NCI-H345 (cell line): ENCODE measurements at regions not wholly inside any gene's neighbourhood (a gene's known extent, or its start where the extent isn't known, plus 50 kb on each side); places are given as distances from the start of the nearest gene placed in this dataset.

Experiments
- DNase-seq: peaks from one replicate; lab custom pipeline; 2025; lab: John Stamatoyannopoulos, UW

DNA sequence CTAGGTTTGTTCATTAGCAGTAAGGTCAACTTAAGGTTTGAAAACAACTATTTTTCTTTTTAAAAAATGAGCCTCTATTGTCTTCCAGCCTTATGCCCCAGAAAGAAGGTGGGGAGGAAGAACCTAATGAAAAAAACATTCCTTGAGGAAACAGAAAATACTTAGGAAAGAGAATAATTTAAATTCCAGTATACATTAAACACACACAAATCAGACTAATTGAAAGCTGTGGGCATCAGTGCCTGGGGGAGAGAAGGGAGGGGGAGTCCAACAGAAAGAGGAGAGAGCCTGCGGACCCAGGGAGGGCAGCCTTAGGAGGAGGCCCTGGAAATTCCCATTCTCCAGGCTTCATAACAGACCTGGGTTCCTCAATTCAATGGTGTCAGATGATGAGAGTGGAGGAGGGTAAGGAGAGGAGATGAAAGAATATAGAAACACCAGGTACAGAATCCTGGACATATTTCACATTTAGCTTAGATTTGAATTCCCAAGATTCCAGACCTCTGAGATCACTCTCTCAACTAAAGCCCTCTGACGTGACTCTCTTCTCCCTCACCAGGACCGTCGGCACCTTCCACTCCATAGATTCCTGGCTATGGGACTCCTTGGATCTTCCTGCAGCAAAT, 320.5 kb upstream of the UMPS start:
- no peak for DNase-seq

DNA sequence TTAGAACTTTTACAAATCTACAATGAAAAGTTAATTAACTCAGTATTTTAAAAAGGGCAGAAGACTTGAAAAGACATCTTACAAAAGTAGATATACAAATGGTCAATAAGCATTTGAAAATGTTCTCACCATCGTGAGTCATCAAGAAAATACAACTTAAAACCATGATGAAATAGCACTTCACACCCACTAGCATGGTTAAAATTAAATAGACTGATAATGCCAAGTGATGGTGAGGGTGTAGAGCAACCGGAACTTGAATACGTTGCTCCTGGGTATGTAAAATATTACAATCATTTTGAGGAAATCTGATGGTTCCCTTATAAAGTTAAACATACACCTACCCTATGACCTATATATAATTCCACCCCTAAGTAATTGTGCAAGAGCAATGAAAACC, 319.8 kb upstream of the UMPS start:
- no peak for DNase-seq

DNA sequence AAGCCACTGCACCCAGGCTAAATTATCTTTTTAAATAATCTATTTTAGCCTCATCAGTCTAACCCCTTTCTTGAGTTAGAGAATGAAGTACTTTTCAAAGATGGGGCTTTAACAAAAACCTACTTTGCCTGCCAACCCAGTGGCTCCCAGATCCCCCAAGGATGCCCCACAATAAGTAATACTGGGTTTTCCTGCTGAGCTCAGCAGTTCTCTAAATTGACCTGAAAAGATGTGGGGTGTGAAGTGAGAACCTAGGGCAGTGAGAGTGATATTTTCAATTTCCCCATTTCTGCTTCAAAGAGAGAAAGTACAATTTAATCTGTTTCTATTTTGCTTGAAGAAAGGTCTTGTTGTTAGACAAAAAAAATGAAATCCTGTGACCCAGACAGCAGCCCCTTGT, 318.5 kb upstream of the UMPS start:
- DNase-seq = no peak

DNA sequence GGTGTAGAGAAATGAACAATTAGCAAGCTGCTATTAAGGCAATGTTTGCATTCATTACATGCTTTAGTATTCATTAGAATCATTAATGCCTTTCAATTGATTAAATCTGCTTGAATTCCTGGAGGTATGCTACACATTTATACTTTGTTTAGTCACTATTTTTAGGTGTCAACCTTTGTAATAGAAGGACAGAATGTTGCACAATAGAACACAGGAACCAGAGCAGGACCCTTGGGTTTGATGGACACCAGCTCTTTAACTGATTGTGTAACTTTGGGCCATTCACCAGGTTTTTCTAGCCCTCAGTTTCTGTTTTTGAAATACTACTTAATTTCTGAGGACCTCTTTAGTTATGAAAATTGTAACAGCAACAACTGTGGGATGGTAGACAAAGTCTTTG, 317.6 kb upstream of the UMPS start:
- no peak for DNase-seq

DNA sequence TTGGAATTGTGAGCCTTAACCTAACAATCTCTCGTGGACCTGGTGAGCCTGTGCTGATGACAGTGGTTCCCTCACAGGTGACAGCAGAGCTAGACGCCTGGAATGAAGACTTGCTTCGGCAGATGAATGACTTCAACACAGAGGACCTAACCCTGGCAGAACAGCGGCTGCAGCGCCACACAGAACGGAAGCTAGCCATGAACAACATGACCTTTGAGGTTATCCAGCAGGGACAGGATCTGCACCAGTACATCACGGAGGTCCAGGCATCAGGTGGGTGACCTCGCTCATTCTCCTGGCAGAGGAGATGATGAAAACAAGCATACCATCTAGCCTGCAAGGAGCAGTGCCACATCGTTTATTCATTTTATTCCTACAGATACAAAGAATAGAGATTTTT, 316.9 kb upstream of the UMPS start:
- DNase-seq = no peak

DNA sequence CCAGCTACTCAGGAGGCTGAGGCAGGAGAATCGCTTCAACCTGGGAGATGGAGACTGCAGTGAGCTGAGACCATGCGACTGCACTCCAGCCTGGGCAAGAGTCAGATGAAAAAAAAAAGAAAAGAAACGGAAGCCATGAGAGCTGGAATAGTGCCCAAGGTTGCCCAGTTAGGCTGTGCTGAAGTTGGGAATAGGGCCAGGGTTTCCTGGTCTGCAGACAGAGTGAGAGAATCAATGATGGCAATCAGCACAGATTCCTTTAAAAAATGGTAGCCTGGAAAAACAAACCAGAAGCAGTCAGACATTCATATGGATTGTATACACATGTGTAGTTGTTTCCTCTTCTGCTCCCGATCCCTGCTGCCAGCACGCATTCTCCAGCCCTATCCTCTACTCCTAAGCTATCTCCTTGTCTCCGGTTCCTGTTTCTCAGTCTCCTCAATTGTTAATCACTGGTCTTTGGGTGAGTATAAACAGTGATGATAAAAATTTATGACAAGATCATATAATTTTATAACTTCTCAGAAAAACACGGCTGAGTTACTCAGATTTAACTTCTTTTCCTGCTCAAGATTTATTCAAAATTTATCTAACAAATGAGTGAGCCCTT, 316.2 kb upstream of the UMPS start:
- no peak for DNase-seq

DNA sequence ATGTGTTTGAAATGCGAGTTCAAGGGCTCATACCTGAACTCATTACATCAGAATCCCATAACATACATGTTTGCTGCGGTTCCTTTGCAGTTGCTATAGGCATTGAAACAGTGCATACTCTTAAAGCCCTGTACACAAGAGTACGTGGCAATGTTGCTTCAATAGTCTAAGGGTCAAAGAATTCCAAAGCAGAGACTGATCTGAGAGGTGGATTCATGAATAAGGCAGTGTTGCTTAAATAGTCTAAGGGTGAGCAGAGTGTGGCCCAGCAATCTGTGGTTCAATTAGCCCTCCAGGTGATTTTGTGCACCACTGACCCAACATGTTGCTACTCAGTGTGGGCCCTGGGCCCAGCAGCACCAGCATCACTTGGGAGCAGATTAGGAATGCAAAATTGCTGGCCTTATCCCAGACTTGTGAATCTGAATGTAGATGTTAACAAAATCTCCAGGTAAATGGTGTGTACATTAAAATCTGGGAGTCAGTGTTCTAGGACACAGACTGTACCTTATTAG, 314.7 kb upstream of the UMPS start:
- no peak for DNase-seq

DNA sequence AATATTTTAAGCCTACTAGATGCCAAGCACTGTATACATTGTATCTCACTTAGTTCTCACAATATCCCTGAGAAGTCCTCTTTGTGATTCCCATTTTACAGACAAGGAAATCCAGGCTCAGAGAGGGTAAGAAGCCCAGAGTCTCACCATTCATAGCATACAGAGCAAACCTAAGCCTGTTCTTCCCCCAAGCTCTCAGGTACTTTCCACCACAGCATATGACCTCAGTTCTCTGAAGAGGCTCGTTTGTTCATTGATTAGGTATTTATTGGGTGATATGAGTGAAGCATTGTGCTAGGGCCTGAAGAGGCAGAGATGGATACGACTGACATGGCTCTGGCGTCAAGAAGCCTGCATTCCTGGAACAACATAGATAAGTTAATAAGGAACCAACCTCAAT, 310.9 kb upstream of the UMPS start:
- DNase-seq = no peak

DNA sequence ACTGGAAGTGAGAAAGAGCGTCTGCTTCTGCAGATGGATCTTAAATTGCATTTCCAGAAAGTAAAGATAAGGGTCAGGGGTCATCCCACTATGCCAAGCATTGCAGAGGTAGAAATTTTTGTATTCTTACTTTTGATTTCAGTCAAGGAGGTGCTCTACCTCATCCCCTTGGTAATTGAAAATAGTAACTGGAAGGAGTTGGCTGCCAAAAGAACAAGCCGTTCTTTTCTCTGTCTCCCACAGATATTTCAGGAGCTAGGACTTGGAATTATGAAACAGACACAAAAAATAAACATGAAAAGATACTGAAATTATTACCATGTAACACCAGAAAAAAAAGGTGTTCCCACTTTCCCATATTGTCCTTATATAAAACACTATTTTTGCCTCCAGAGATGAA, 309.9 kb upstream of the UMPS start:
- DNase-seq = no peak

DNA sequence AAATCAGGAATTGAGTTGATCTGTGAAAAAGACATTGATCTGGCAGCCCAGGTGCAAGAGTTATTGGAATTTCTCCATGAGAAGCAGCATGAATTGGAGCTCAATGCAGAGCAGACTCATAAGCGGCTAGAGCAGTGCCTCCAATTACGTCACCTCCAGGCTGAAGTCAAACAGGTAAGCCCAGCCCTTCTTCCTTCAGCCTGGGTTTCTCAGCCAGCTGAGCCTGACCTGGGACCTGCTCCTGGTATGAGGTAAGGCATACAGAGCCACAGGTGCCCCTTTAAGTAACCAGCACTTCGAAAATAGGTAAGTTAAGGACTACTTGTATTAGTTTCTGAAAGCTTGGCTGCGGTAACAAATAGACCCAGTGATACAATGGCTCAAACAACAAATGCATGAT, 307.4 kb upstream of the UMPS start:
- DNase-seq = no peak

DNA sequence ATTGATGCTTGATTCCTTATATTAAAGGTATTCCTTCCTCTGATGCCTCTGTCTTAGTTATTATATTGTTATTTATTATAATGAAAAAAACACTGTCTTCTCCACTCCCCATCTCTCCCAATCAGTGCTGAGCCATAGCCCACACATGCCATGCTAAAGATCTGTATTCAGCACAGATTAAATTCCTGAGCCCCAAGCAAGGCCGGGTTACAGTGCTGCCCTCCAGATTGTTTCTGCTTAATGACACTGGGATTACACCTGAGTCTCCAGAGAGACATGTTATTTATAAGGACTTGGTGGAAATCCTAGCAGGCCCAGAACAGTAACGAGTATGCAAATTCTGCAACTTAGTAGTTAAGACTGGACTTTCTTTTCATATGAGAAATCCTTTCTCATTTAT, 305.9 kb upstream of the UMPS start:
- no peak for DNase-seq

DNA sequence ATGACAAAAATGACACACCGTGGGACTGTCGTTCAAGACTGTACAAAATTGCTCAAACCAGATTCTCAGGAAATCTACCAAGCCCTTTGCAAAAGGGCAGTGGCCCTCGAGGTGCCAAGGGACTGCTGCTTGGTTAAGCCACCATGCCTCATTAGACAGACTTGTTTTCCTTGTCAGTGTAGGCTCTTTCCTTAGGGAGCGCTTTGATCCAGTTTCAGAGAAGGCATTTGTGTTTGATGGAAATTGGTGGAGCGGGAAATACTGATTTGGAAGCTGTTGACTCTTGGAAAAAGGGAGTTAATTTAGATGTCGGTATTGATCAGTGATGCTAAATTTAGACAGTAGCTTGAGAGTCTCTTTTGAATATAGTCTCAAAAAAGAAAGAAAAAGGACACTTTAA, 304.3 kb upstream of the UMPS start:
- DNase-seq = no peak

DNA sequence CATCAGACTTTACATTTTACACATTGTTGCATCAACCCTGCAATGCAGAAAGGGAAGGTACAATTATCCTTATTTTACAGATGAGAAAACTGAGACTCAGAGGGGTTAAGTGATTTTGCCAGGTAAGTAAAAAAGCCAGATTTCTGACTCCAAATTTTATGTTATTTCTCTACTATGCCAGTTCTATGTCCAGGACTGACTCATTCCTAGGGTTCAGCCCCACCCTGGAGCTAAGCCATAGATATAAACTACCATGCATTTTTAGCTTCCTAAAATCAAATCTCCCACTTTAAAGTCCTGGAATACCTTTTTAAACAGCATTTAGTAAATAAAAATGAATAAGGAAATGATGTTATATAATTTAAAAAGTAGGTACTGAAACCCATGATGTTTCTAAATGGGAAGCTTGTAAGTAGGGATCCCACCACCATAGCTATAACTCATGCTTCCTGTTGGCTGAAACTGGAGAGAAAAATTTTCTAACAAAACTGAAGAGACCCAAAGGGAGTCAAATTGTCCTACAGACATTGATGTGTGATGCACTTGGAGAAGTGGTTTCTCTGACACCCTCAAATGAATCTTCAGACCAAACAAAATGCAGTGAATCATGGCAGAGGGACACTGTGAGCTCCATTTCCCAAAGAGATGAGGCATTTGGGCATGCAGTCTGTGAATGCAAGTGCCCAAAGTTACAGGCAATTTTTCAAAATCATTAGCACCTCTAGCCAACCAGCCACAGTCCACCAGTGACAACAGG, 301.7 kb upstream of the UMPS start:
- DNase-seq = no peak

DNA sequence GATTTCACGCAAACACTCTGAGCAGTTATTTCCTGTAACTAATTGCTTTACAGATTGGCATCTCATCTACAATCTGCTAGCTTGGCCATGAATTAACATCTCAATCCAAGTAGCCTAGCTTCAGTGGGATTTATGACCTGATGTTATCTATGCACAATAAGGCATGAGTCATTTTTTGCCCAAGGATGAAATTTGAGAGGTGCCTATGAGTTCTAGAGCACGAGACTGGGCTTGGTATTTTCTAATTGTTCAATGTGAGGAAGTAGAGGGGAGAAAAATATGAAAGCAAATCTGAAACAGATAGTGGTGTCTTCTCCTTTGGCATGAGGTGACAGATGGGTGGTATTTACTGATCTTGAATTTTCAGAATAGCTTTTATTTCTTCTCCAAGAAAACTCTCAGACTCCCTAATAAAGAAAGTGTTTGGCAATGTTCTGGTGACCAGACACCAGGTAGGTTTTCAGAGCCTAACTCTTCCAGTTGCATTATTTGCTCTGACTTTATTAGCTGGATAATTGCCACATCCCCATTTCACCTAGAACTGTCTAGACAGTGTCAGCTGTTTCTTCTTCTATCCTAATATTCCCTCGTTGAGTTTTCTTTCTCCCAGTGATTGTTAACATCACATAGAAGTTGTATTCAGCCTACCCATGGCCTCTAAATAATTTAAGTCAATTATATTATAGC, 301.0 kb upstream of the UMPS start:
- no peak for DNase-seq

DNA sequence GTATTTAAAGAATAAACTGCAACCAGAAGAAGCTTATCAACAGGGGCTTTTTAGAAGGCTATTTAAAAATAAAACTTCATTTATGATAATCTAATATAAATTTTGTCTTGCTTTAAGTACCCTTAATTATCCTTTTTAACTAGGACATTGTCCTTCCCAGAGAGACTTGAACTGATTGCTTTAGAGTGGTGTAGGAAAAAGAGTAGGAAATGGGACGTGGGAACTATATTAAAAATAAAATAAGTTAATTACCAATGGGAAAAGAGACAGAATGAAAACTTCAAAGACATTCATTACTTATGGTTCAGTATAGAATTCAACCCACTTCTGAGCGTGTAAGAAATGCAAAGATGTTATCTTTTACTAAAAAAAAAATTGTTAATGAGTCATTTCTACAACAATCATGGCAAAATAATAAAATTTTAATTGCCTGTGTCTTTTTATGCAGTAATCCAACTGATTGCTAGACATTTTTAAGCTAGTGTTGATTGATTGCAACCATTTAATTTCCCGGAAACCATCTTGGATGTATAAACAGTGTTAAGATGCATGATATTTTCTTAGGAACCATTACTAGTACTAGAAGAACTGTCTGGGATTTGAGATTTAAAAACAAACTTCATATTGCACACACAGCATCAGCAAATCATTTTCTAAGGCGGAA, 298.8 kb upstream of the UMPS start:
- no peak for DNase-seq

DNA sequence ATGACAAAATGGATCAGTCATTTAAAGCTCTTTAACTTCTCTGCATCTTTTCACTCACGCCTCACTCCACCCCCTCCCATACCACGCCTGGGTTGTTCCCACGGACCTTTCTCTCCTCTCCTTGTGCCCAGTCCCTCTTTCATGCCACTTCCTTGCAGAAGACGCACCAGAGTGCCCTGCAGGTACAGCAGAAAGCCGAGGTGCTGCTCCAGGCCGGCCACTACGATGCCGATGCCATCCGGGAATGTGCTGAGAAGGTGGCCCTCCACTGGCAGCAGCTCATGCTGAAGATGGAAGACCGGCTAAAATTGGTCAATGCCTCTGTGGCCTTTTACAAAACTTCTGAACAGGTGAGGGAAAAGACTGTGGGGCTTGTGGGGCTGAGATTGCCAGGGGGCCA, 296.1 kb upstream of the UMPS start:
- DNase-seq = no peak

DNA sequence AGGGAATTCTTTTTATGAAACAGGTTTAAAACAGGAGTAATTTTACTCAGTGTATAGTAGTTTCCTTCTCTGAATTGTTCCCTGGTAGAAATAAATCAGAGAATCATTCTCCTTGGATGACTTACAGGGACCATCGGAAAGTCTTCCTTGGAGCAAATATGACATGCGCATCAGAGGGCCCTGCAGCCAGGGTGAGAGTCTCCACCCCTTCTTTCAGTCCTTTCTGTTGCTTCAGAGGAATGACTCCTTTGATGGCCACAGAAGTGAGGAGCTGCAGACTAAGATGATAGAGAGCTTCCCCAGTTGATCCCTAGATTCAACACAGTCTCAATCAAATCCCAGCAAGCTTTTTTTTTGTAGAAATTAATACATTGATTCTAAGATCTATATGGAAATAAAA, 294.8 kb upstream of the UMPS start:
- DNase-seq = no peak

DNA sequence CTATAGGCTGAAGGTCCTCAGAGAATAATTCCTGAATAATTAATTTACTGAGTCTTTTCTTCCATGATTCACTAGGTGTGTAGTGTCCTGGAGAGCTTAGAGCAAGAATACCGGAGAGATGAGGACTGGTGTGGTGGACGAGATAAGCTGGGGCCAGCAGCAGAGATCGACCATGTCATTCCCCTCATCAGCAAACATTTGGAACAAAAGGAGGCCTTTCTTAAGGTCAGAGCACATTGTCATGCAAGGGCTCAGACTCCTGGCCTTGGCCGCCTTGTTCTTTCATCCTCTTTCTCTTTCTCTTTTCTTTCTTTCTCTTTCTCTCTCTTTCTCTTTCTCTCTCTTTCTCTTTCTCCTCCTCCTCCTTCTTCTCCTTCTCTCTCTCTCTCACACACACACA, 291.4 kb upstream of the UMPS start:
- DNase-seq = no peak

DNA sequence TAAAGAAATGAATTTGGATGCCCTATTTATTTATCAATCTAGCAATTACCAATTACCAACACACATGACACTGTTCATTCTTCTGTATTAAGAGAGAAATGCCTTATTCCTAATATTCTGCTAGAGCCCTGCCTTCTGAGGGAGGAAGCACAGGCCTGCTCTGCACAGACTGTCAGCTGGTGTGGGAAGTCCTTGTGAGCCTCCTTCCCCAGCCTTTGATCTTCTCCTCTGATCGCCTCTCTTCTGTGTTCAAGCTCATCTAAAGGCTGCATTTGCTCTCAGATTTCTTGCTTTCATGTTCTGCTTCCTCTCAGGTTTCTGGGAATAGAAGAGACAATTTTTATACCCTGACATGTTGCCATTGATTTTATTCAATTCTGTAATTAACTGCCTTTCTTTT, 290.6 kb upstream of the UMPS start:
- DNase-seq = no peak

DNA sequence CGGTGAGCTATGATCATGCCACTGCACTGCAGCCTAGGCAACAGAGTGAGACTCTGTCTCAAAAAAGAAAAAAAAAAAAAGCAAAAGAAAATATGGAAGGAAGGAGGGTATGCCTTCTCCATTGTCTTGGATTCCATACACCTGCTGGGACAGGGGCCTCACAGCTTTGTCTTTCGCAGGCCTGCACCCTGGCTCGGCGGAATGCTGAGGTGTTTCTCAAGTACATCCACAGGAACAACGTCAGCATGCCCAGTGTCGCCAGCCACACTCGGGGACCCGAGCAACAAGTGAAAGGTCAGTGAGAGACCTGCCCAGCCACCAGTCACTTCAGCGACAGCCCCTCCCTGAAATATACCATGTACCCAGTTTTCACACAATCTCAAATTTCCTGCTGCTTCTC, 288.5 kb upstream of the UMPS start:
- no peak for DNase-seq

DNA sequence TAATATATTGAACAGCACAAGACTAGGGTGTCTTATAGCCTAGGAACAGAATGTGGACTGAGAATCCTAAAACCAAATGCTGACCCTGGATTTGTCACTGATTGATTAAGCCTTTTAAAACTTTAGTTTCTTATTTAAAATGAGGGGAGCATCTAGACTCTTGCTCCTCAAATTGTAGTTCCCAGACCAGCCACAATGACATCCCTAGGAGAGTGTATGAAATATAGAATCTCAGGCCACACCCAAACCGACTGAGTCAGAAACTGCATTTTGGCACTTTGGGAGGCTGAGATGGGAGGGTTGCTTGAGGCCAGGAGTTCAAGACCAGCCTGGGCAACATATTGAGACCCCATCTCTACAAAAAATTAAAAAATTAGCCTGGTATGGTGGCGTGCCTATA, 287.8 kb upstream of the UMPS start:
- DNase-seq = no peak

DNA sequence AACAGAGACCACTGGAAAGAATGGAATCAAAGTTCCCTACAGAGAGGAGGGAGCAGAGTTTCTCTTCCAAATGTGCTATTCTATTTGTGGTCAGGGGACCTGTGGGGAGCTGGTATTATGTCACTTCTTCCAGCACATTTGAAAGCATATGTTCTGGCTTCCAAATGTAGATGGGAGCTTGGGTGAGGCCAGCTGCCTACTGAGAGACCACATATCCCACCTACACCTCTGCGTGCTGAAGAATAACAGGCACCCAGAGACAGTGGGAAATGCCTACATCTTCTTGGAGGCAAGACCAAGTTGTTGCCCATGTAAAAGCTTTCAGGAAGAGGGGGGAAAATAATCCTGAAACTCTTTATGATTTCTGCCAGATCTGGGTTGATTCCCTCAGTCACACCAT, 286.8 kb upstream of the UMPS start:
- DNase-seq = no peak
